ENCODE measurements at regions not wholly inside any gene's neighbourhood (a gene's known extent, or its start where the extent isn't known, plus 50 kb on each side); places are given as distances from the start of the nearest gene placed in this dataset.

DNA sequence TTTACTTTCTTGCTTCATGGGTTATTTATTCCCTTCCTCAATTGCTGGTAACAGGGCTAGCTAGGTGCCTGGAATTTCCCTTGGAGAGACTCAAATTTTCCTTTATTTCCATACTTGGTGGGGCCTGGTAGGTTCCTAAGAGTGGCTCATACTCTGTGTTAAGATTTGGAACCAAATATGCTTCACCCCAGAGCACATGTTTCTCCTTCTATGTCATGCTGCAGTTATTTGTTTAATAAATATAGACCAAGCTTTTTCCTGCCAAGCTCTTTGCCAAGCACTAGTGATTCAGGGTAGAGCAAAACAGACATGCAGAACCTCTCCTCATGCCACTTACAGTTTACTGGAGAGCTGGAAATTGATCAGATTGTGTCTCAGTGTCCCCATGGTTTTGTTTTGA, 290.3 kb upstream of the SGCD start:
- TF ChIP-seq KDM4A (IDR thresholded peaks at IDR 0.05; ENCODE audit: low read depth, low read length, severe bottlenecking) (no peak), SIX5 (IDR thresholded peaks at IDR 0.05; ENCODE audit: low read depth, low read length) (no peak), JUN (IDR thresholded peaks at IDR 0.05; ENCODE audit: low read depth, low read length) (no peak), CREB1 (IDR thresholded peaks at IDR 0.05) (no peak), ATF2 (IDR thresholded peaks at IDR 0.05; ENCODE audit: low read length) (no peak), SP4 (IDR thresholded peaks at IDR 0.05; ENCODE audit: low read length) (no peak)
- TF ChIP-seq, protein P1, sequence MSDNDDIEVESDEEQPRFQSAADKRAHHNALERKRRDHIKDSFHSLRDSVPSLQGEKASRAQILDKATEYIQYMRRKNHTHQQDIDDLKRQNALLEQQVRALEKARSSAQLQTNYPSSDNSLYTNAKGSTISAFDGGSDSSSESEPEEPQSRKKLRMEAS (IDR thresholded peaks at IDR 0.05), result no peak
- H3K27me3 ChIP-seq (replicated peaks in 1 of 4; ENCODE audit: control insufficient read depth in 3 of 4, extremely low read depth in 1 of 4, insufficient read depth in 3 of 4, low read length in 3 of 4), result no peaks in the 10 kb centered on the region
- no peak overlapping the region for H3K9ac ChIP-seq (replicated peaks in 1 of 4; ENCODE audit: extremely low read depth in 1 of 4, low read depth in 3 of 4, low read length in 3 of 4)
- H2BK12ac ChIP-seq (ENCODE audit: low read depth, low read length), result no peak overlapping the region
- no peak overlapping the region for H3K23ac ChIP-seq (ENCODE audit: insufficient read length)
- H3K56ac ChIP-seq (replicated peaks; ENCODE audit: insufficient read length, low read depth, low read length), result no peak overlapping the region
- no peak overlapping the region for H3K4ac ChIP-seq (replicated peaks; ENCODE audit: insufficient read length, low read depth, low read length)
- ChIA-PET CTCF (ENCODE audit: partially characterized antibody) (interaction anchor here (1.6 kb wide), 1 partner anchor 93 kb away, joined by 5 read pairs; no protein-coding TSS in a partner anchor), POLR2A (ENCODE audit: partially characterized antibody) (no interaction called here)
- no peak overlapping the region for H4K91ac ChIP-seq (replicated peaks; ENCODE audit: insufficient read length, low read length)
- no peak overlapping the region for H2BK20ac ChIP-seq (ENCODE audit: low read length)
- H3K79me2 ChIP-seq (ENCODE audit: control insufficient read depth in 1 of 2, insufficient read depth in 2 of 2, low read length in 2 of 2), result no peaks in the 10 kb centered on the region
- no peaks in the 10 kb centered on the region for H3K23me2 ChIP-seq (ENCODE audit: low read depth, low read length)
- no peaks in the 10 kb centered on the region for H3K9me3 ChIP-seq (ENCODE audit: insufficient read depth in 2 of 2, low read depth in 1 of 2, low read length in 1 of 2)
- H3K36me3 ChIP-seq (ENCODE audit: control insufficient read depth in 2 of 4, insufficient read depth in 4 of 4, low read length in 3 of 4), result no peaks in the 10 kb centered on the region
- no peak overlapping the region for H2BK5ac ChIP-seq (ENCODE audit: low read depth, low read length)
- H2AK5ac ChIP-seq (ENCODE audit: low read depth, low read length), result no peak overlapping the region
- no peak overlapping the region for H3K27ac ChIP-seq (ENCODE audit: low read depth, low read length)
- no peak overlapping the region for H4K5ac ChIP-seq (ENCODE audit: insufficient read length, low read depth, low read length)
- DNase-seq (ENCODE audit: low read depth in 1 of 2, low spot score in 2 of 2), result no peak
- H4K20me1 ChIP-seq (replicated peaks in 1 of 2; ENCODE audit: control insufficient read depth in 1 of 2, insufficient read depth in 2 of 2, low read length in 2 of 2), result no peaks in the 10 kb centered on the region
- H4K8ac ChIP-seq (ENCODE audit: extremely low read depth, insufficient read depth, low read length), result no peak overlapping the region
- no peaks in the 10 kb centered on the region for H3K79me1 ChIP-seq (ENCODE audit: low read depth, low read length)
- no peak overlapping the region for H3K4me3 ChIP-seq (ENCODE audit: extremely low read depth in 1 of 4, insufficient read depth in 2 of 4, low read depth in 3 of 4, low read length in 4 of 4)
- no peak overlapping the region for H3K14ac ChIP-seq (ENCODE audit: insufficient read length)
- no peak overlapping the region for H2BK15ac ChIP-seq (ENCODE audit: low read length)
- no peaks in the 10 kb centered on the region; a peak in 1 of 7 replicates for H3K4me1 ChIP-seq (replicated peaks in 1 of 4; ENCODE audit: control insufficient read depth in 3 of 4, insufficient read depth in 4 of 4, low read length in 3 of 4)
- H2BK120ac ChIP-seq (replicated peaks; ENCODE audit: low read depth, low read length), result no peak overlapping the region
- H3K18ac ChIP-seq (ENCODE audit: extremely low read depth, low read length), result no peak overlapping the region
- FAIRE-seq, result no peak
- H2AFZ ChIP-seq (ENCODE audit: low read length), result no peak overlapping the region
- H3K4me2 ChIP-seq (ENCODE audit: insufficient read depth in 1 of 2, low read depth in 2 of 2, low read length in 2 of 2), result no peak overlapping the region

Data from H1 (cell line).